Neural crest cell (in vitro differentiated cells): ENCODE measurements at regions not wholly inside any gene's neighbourhood (a gene's known extent, or its start where the extent isn't known, plus 50 kb on each side); places are given as distances from the start of the nearest gene placed in this dataset.
A peak's percentile ranks its signal among the peaks of the same experiment; 100 is the strongest.

Source experiments
- DNase-seq: peaks from one replicate; pipeline ENCODE4 v3.0.0; 2021; ENCODE audit warnings: low read depth, mixed read lengths, low spot score
- H3K27ac Mint-ChIP-seq: one replicate; pipeline ENCODE4 v1.8.0; 2021; ENCODE audit warnings: mild to moderate bottlenecking, mixed read lengths; ENCODE audit not compliant: unreplicated experiment
- H3K27me3 Mint-ChIP-seq: 2 replicates; pipeline ENCODE4 v1.8.0; 2021; ENCODE audit warnings: low read depth, mild to moderate bottlenecking, mixed read lengths
- H3K36me3 Mint-ChIP-seq: 2 replicates; pipeline ENCODE4 v1.8.0; 2021; ENCODE audit warnings: low read depth, mild to moderate bottlenecking, mixed read lengths
- H3K4me1 Mint-ChIP-seq: 2 replicates; pipeline ENCODE4 v1.8.0; 2021; ENCODE audit warnings: mixed read lengths
- H3K4me3 Mint-ChIP-seq: one replicate; pipeline ENCODE4 v1.8.0; 2021; ENCODE audit warnings: mild to moderate bottlenecking, mixed read lengths
- H3K9me3 Mint-ChIP-seq: 2 replicates; pipeline ENCODE4 v1.8.0; 2021; ENCODE audit warnings: mixed read lengths
- TF ChIP-seq, protein P1 (sequence below): fragments of 200-600 bp; sonication (generic); conservative IDR thresholded peaks from 2 replicates; pipeline ENCODE4 v1.5.0; 2021; ENCODE audit warnings: antibody characterized with exemption, mild to moderate bottlenecking

DNA sequence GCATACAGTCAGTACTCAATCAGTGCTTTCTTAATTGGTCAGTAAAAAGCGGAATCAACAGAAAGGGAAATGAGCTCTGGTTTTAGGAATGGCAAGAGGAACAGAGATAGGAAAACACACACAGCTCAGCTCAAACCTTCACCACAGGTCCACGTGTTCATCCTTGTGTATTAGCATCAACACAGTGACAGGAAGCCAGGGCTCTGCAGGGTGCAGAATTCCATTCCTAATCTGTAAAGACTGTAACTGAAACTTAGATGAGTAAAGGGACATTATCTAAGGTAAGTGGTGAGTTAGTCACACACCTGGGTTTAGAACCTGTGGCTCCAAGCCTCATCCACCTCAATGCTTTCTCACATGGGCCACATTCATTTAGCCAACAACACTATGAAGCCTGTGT, 1242.2 kb upstream of the TMEM132C start:
- H3K27ac Mint-ChIP-seq: no peak overlapping the region
- peaks cover 4% of the 10 kb centered on the region for H3K27me3 Mint-ChIP-seq
- no peaks in the 10 kb centered on the region for H3K36me3 Mint-ChIP-seq
- no peak overlapping the region for H3K4me3 Mint-ChIP-seq
- no peak for DNase-seq
- TF ChIP-seq, protein P1, sequence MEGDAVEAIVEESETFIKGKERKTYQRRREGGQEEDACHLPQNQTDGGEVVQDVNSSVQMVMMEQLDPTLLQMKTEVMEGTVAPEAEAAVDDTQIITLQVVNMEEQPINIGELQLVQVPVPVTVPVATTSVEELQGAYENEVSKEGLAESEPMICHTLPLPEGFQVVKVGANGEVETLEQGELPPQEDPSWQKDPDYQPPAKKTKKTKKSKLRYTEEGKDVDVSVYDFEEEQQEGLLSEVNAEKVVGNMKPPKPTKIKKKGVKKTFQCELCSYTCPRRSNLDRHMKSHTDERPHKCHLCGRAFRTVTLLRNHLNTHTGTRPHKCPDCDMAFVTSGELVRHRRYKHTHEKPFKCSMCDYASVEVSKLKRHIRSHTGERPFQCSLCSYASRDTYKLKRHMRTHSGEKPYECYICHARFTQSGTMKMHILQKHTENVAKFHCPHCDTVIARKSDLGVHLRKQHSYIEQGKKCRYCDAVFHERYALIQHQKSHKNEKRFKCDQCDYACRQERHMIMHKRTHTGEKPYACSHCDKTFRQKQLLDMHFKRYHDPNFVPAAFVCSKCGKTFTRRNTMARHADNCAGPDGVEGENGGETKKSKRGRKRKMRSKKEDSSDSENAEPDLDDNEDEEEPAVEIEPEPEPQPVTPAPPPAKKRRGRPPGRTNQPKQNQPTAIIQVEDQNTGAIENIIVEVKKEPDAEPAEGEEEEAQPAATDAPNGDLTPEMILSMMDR: no peak
- H3K9me3 Mint-ChIP-seq: no peaks in the 10 kb centered on the region
- H3K4me1 Mint-ChIP-seq: no peaks in the 10 kb centered on the region

DNA sequence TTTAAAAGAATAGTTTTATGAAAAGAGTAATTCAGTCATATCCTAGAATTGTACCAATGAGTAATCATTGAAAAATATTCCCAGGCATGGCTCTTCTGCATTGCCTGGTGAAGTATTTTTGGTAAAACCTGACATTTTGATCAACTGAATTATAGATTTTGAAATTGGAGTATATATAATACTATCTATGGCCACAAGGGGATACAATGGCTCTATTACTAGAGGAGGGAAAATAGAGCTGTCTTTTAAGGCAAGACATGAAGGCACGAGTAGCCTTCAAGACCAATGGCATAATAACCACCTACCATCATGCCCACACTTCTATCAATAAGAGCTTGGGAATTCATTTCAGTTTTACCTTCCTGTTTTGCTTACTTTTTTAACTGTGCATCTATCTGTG, 1241.4 kb upstream of the TMEM132C start:
- Mint-ChIP-seq H3K27me3 (peaks cover 4% of the 10 kb centered on the region), H3K27ac (no peak overlapping the region), H3K36me3 (no peaks in the 10 kb centered on the region), H3K9me3 (no peaks in the 10 kb centered on the region), H3K4me3 (no peak overlapping the region), H3K4me1 (no peaks in the 10 kb centered on the region)
- TF ChIP-seq, protein P1: peak; percentile 31
- no peak for DNase-seq

- Mint-ChIP-seq H3K4me1 (no peaks in the 10 kb centered on the region), H3K9me3 (no peaks in the 10 kb centered on the region), H3K36me3 (no peaks in the 10 kb centered on the region), H3K4me3 (no peak overlapping the region), H3K27me3 (peaks cover 10% of the 10 kb centered on the region), H3K27ac (no peak overlapping the region)
- TF ChIP-seq, protein P1: no peak
- DNase-seq: no peak
Measured at GRCh38 chr12:127035011-127035879, 1231.7 kb upstream of the TMEM132C start.

DNA sequence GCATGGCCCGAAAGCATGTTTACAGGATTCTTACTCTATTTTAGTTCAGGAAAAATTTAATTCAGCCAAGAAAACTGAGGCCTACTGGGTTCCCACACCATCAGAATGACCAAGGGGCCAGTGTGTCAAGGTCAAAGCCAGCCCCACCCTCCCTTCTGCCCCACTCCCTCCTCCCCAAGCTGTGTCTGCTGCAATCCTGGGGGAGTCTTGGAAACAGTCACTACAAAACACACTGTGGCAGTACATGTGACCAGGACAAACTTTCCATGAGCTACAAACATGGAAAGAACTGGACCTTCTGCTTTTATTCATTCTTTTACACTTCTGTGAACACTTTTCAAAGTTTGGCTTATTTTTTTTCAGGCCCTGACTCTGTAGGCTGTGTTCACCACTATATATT, 1228.8 kb upstream of the TMEM132C start:
- no peak overlapping the region for H3K27ac Mint-ChIP-seq
- H3K9me3 Mint-ChIP-seq: no peaks in the 10 kb centered on the region
- TF ChIP-seq, protein P1: no peak
- no peaks in the 10 kb centered on the region for H3K4me1 Mint-ChIP-seq
- DNase-seq: no peak
- H3K36me3 Mint-ChIP-seq: no peaks in the 10 kb centered on the region
- H3K4me3 Mint-ChIP-seq: no peak overlapping the region
- peaks cover 10% of the 10 kb centered on the region for H3K27me3 Mint-ChIP-seq

- no peak overlapping the region for H3K27ac Mint-ChIP-seq
- peaks cover 10% of the 10 kb centered on the region for H3K27me3 Mint-ChIP-seq
- no peaks in the 10 kb centered on the region for H3K36me3 Mint-ChIP-seq
- TF ChIP-seq, protein P1: no peak
- no peaks in the 10 kb centered on the region for H3K4me1 Mint-ChIP-seq
- H3K4me3 Mint-ChIP-seq: no peak overlapping the region
- DNase-seq: no peak
- no peaks in the 10 kb centered on the region for H3K9me3 Mint-ChIP-seq
Measured at GRCh38 chr12:127038761-127039160, 1228.2 kb upstream of the TMEM132C start.
